Esophagus muscularis mucosa (tissue), 3 donors: ENCODE measurements at regions not wholly inside any gene's neighbourhood (a gene's known extent, or its start where the extent isn't known, plus 50 kb on each side); places are given as distances from the start of the nearest gene placed in this dataset.

Experiments used
- CTCF ChIP-seq, 3 experiments: fragments of 200-600 bp in 2 of 3; fragments of 450-650 bp in 1 of 3; sonication (generic) in 2 of 3; IDR thresholded peaks; one replicate each; pipeline ENCODE4 v1.5.1; 2017 to 2019; ENCODE audit warnings: antibody characterized with exemption in 3 of 3, mild to moderate bottlenecking in 2 of 3, moderate library complexity in 1 of 3
- POLR2A ChIP-seq: fragments of 450-650 bp; IDR thresholded peaks from one replicate; pipeline ENCODE4 v1.6.1; 2017; ENCODE audit warnings: antibody characterized with exemption, moderate library complexity, mild to moderate bottlenecking, low read depth

- TF ChIP-seq CTCF (IDR thresholded peaks at IDR 0.05) = no peak
- no peak for TF ChIP-seq POLR2A
Observed at GRCh38 chr14:32017587-32017986, 59.5 kb upstream of the ARHGAP5 start.
